HepG2 (cell line): ENCODE measurements at regions not wholly inside any gene's neighbourhood (a gene's known extent, or its start where the extent isn't known, plus 50 kb on each side); places are given as distances from the start of the nearest gene placed in this dataset.

Source experiments
- CTCF ChIP-seq: sonication (generic); formaldehyde crosslinking; IDR thresholded peaks from 2 replicates; pipeline ENCODE4 v1.5.0; 2020; ENCODE audit warnings: mild to moderate bottlenecking, missing genetic modification reagents, moderate library complexity
- JUN ChIP-seq: sonication (generic); formaldehyde crosslinking; IDR thresholded peaks from 2 replicates; pipeline ENCODE4 v1.4.0; 2020; ENCODE audit warnings: mild to moderate bottlenecking, missing genetic modification reagents
- NCOA2 ChIP-seq: sonication (generic); formaldehyde crosslinking; IDR thresholded peaks from 2 replicates; pipeline ENCODE4 v1.8.0; 2022; ENCODE audit warnings: inconsistent platforms
- PHF8 ChIP-seq: sonication (generic); formaldehyde crosslinking; IDR thresholded peaks from 2 replicates; pipeline ENCODE4 v1.5.0; 2020; ENCODE audit warnings: missing genetic modification reagents
- RFX3 ChIP-seq: IDR thresholded peaks from 2 replicates; pipeline ENCODE4 v1.6.1; 2016; ENCODE audit warnings: missing biosample characterization, missing genetic modification reagents
- RFX5 ChIP-seq: IDR thresholded peaks from 2 replicates; pipeline ENCODE4 v1.6.1; 2011; ENCODE audit warnings: low read depth, low read length, improper control_type of control experiment
- SETDB1 ChIP-seq: sonication (generic); formaldehyde crosslinking; IDR thresholded peaks from 2 replicates; pipeline ENCODE4 v1.5.1; 2020; ENCODE audit warnings: missing genetic modification reagents, mild to moderate bottlenecking, borderline replicate concordance
- SMARCC2 ChIP-seq: fragments of 450-650 bp; IDR thresholded peaks from 2 replicates; pipeline ENCODE4 v1.6.1; 2017; ENCODE audit warnings: antibody characterized with exemption, mild to moderate bottlenecking
- TBP ChIP-seq: sonication (generic); formaldehyde crosslinking; IDR thresholded peaks from 2 replicates; pipeline ENCODE4 v1.5.0; 2020; ENCODE audit warnings: missing genetic modification reagents
- TCF7L2 ChIP-seq: IDR thresholded peaks from 2 replicates; pipeline ENCODE4 v1.6.1; 2011; ENCODE audit warnings: mild to moderate bottlenecking, low read depth, low read length, moderate library complexity
- ZFP90 ChIP-seq: sonication (generic); formaldehyde crosslinking; IDR thresholded peaks from 2 replicates; pipeline ENCODE4 v1.8.0; 2022; ENCODE audit warnings: missing genetic modification reagents, mild to moderate bottlenecking, inconsistent platforms, borderline replicate concordance
- ZNF709 ChIP-seq: sonication (generic); formaldehyde crosslinking; IDR thresholded peaks from 2 replicates; pipeline ENCODE4 v1.5.0; 2020; ENCODE audit warnings: mild to moderate bottlenecking, missing genetic modification reagents
- ZSCAN29 ChIP-seq: sonication (generic); formaldehyde crosslinking; conservative IDR thresholded peaks from 2 replicates; pipeline ENCODE4 v1.4.0; 2020; ENCODE audit warnings: mild to moderate bottlenecking, missing genetic modification reagents
- TF ChIP-seq, protein P1 (sequence below): sonication (generic); formaldehyde crosslinking; IDR thresholded peaks from 2 replicates; pipeline ENCODE4 v1.9.0; 2021; ENCODE audit warnings: mild to moderate bottlenecking, missing genetic modification reagents

DNA sequence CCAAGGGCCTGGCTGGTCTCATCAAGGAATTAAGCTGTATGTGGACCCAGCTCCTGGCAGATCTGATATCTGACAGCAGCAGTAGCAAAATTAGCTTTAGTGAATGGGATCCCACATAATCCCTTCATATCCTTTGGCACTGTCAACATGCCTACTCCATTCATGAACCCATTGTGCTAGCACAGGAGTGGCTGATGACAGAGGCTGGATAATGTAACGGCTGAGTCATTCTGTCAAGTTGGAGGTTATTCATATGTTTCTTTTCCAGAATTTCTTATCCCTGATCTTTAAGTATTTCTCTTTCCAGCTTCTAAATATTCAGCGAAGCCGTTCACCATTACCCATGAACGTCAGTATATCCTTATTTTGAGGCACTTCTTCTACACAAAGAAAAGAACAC is 84.3 kb downstream of the EXTL2 start:
- TF ChIP-seq, protein P1, sequence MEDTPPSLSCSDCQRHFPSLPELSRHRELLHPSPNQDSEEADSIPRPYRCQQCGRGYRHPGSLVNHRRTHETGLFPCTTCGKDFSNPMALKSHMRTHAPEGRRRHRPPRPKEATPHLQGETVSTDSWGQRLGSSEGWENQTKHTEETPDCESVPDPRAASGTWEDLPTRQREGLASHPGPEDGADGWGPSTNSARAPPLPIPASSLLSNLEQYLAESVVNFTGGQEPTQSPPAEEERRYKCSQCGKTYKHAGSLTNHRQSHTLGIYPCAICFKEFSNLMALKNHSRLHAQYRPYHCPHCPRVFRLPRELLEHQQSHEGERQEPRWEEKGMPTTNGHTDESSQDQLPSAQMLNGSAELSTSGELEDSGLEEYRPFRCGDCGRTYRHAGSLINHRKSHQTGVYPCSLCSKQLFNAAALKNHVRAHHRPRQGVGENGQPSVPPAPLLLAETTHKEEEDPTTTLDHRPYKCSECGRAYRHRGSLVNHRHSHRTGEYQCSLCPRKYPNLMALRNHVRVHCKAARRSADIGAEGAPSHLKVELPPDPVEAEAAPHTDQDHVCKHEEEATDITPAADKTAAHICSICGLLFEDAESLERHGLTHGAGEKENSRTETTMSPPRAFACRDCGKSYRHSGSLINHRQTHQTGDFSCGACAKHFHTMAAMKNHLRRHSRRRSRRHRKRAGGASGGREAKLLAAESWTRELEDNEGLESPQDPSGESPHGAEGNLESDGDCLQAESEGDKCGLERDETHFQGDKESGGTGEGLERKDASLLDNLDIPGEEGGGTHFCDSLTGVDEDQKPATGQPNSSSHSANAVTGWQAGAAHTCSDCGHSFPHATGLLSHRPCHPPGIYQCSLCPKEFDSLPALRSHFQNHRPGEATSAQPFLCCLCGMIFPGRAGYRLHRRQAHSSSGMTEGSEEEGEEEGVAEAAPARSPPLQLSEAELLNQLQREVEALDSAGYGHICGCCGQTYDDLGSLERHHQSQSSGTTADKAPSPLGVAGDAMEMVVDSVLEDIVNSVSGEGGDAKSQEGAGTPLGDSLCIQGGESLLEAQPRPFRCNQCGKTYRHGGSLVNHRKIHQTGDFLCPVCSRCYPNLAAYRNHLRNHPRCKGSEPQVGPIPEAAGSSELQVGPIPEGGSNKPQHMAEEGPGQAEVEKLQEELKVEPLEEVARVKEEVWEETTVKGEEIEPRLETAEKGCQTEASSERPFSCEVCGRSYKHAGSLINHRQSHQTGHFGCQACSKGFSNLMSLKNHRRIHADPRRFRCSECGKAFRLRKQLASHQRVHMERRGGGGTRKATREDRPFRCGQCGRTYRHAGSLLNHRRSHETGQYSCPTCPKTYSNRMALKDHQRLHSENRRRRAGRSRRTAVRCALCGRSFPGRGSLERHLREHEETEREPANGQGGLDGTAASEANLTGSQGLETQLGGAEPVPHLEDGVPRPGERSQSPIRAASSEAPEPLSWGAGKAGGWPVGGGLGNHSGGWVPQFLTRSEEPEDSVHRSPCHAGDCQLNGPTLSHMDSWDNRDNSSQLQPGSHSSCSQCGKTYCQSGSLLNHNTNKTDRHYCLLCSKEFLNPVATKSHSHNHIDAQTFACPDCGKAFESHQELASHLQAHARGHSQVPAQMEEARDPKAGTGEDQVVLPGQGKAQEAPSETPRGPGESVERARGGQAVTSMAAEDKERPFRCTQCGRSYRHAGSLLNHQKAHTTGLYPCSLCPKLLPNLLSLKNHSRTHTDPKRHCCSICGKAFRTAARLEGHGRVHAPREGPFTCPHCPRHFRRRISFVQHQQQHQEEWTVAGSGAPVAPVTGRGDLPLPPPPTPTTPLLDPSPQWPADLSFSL (CRISPR knock-in tag) = no peak
- TF ChIP-seq CTCF (CRISPR knock-in tag) (no peak), SETDB1 (CRISPR knock-in tag) (no peak), NCOA2 (CRISPR knock-in tag) (no peak), ZFP90 (CRISPR knock-in tag) (no peak), SMARCC2 (no peak), RFX3 (CRISPR knock-in tag) (no peak), ZNF709 (CRISPR knock-in tag) (no peak), TCF7L2 (no peak), RFX5 (no peak), ZSCAN29 (CRISPR knock-in tag) (no peak), PHF8 (no peak), TBP (CRISPR knock-in tag) (no peak), JUN (no peak)
